Erythroblast (primary cell): ENCODE measurements at regions not wholly inside any gene's neighbourhood (a gene's known extent, or its start where the extent isn't known, plus 50 kb on each side); places are given as distances from the start of the nearest gene placed in this dataset.

ENCODE experiments used
- GATA1 ChIP-seq: IDR thresholded peaks from 2 replicates; pipeline ENCODE4 v1.6.1; 2011; ENCODE audit warnings: low read depth, mild to moderate bottlenecking, control low read depth, low read length, moderate library complexity
- POLR2A ChIP-seq: IDR thresholded peaks from 2 replicates; pipeline ENCODE4 v1.6.1; 2011; ENCODE audit warnings: mild to moderate bottlenecking, low read length

- TF ChIP-seq POLR2A (no peak), GATA1 (no peak)
Measured at GRCh38 chr9:26176628-26177027, 498.4 kb upstream of the TUSC1 start.
